GM23338 (cell line): ENCODE measurements at regions not wholly inside any gene's neighbourhood (a gene's known extent, or its start where the extent isn't known, plus 50 kb on each side); places are given as distances from the start of the nearest gene placed in this dataset.

Experiments used
- CREB1 ChIP-seq: fragments of 250-450 bp; sonication (Bioruptor Pico); IDR thresholded peaks from 2 replicates; pipeline ENCODE4 v1.5.0; 2020; ENCODE audit warnings: low read depth, mild to moderate bottlenecking, moderate library complexity
- POLR2AphosphoS5 ChIP-seq: IDR thresholded peaks from 2 replicates; pipeline ENCODE4 v1.6.1; 2016; ENCODE audit warnings: antibody characterized with exemption, low read depth
- REST ChIP-seq: IDR thresholded peaks from one replicate; pipeline ENCODE4 v1.6.1; 2018; ENCODE audit warnings: antibody characterized with exemption; ENCODE audit not compliant: unreplicated experiment
- TF ChIP-seq, protein P1 (sequence below), 2 experiments: fragments of 200-600 bp in 1 of 2; sonication (generic) in 1 of 2; conservative IDR thresholded peaks; 2 replicates each; pipeline versions ENCODE4 v1.5.1 to v1.6.1; 2016 to 2017; ENCODE audit warnings: antibody characterized with exemption in 2 of 2, low read depth in 2 of 2, mild to moderate bottlenecking in 2 of 2, moderate library complexity in 1 of 2

DNA sequence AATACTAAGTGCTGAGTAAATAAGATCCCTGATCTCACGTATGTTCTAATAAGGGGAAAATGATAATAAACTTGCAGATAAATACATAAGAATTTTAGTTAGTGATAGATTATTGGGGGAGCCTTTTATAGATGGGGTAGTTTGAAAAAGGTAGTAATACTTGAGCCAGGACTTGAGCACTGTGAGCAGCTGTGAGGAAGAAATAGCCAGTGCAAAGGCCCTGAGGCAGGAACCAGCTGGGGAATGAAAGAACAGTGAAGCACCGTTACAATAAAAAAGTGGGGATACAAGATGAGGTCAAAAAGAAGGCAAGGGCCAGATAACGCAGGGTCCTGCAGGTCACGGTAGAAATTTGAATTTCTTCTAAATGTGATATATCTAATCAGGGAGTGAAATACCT lies 234.8 kb upstream of the ELL2 start:
- TF ChIP-seq, protein P1, sequence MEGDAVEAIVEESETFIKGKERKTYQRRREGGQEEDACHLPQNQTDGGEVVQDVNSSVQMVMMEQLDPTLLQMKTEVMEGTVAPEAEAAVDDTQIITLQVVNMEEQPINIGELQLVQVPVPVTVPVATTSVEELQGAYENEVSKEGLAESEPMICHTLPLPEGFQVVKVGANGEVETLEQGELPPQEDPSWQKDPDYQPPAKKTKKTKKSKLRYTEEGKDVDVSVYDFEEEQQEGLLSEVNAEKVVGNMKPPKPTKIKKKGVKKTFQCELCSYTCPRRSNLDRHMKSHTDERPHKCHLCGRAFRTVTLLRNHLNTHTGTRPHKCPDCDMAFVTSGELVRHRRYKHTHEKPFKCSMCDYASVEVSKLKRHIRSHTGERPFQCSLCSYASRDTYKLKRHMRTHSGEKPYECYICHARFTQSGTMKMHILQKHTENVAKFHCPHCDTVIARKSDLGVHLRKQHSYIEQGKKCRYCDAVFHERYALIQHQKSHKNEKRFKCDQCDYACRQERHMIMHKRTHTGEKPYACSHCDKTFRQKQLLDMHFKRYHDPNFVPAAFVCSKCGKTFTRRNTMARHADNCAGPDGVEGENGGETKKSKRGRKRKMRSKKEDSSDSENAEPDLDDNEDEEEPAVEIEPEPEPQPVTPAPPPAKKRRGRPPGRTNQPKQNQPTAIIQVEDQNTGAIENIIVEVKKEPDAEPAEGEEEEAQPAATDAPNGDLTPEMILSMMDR (conservative IDR thresholded peaks at IDR 0.05; ENCODE audit: low read depth in 2 of 2): no peak
- TF ChIP-seq CREB1 (CRISPR knock-in tag) (no peak), POLR2AphosphoS5 (no peak), REST (no peak)
